ENCODE measurements at regions not wholly inside any gene's neighbourhood (a gene's known extent, or its start where the extent isn't known, plus 50 kb on each side); places are given as distances from the start of the nearest gene placed in this dataset.

DNA sequence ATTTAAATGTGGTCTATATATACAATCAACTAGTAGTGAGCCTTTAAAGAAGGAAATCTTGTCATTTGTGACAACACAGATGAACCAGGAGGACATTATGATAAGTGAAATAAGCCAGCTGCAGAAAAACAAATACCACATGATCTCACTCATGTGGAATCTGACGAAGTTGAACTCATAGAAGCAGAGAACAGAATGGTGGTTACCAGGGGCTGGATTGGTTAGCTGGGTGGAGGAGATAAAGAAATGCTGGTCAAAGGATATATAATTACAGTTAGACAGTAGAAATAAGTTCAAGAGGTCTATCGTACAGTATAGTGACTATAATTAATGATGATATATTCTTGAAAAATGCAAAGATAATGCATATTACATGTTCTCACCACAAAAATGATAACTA, 267.9 kb downstream of the FBXO15 start:
- TF ChIP-seq, protein P1, sequence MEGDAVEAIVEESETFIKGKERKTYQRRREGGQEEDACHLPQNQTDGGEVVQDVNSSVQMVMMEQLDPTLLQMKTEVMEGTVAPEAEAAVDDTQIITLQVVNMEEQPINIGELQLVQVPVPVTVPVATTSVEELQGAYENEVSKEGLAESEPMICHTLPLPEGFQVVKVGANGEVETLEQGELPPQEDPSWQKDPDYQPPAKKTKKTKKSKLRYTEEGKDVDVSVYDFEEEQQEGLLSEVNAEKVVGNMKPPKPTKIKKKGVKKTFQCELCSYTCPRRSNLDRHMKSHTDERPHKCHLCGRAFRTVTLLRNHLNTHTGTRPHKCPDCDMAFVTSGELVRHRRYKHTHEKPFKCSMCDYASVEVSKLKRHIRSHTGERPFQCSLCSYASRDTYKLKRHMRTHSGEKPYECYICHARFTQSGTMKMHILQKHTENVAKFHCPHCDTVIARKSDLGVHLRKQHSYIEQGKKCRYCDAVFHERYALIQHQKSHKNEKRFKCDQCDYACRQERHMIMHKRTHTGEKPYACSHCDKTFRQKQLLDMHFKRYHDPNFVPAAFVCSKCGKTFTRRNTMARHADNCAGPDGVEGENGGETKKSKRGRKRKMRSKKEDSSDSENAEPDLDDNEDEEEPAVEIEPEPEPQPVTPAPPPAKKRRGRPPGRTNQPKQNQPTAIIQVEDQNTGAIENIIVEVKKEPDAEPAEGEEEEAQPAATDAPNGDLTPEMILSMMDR (conservative IDR thresholded peaks at IDR 0.05), result no peak
- Histone ChIP-seq H3K79me2 (ENCODE audit: insufficient read depth, low read length) (no peaks in the 10 kb centered on the region), H3K79me1 (ENCODE audit: insufficient read depth, low read depth, low read length, poor library complexity, severe bottlenecking) (no peaks in the 10 kb centered on the region), H3K23ac (ENCODE audit: insufficient read length, low read depth, low read length) (no peak overlapping the region), H3K27me3 (ENCODE audit: insufficient read depth, low read length) (no peaks in the 10 kb centered on the region), H2BK15ac (ENCODE audit: low read depth, low read length) (no peak overlapping the region), H4K91ac (ENCODE audit: insufficient read length, low read depth, low read length) (no peak overlapping the region), H3K14ac (ENCODE audit: insufficient read depth, low read length) (no peak overlapping the region), H2BK120ac (ENCODE audit: low read depth, low read length, poor library complexity, severe bottlenecking) (no peak overlapping the region), H4K5ac (ENCODE audit: insufficient read length, low read depth, low read length) (no peak overlapping the region), H2BK5ac (ENCODE audit: insufficient read length, low read length) (no peak overlapping the region), H3K4ac (ENCODE audit: low read depth, low read length) (no peak overlapping the region), H2BK20ac (ENCODE audit: low read depth, low read length, poor library complexity, severe bottlenecking) (no peak overlapping the region), H2BK12ac (ENCODE audit: insufficient read length, low read depth, low read length) (no peak overlapping the region), H3K56ac (ENCODE audit: insufficient read length, low read depth, low read length) (no peak overlapping the region), H4K20me1 (ENCODE audit: control insufficient read depth, insufficient read depth, insufficient read length) (no peaks in the 10 kb centered on the region), H3K18ac (ENCODE audit: insufficient read length, low read depth, low read length) (no peak overlapping the region), H2AK5ac (ENCODE audit: insufficient read length, low read length) (no peak overlapping the region), H3K4me1 (ENCODE audit: insufficient read depth, low read length) (no peaks in the 10 kb centered on the region), H3K9ac (ENCODE audit: extremely low read depth, insufficient read length, low read length) (no peak overlapping the region), H4K8ac (replicated peaks; ENCODE audit: insufficient read length, low read depth, low read length) (no peak overlapping the region), H2AFZ (ENCODE audit: low read length) (no peak overlapping the region), H3K23me2 (ENCODE audit: insufficient read length, low read depth, low read length, poor library complexity, severe bottlenecking) (no peaks in the 10 kb centered on the region), H3K27ac (ENCODE audit: insufficient read length, low read depth, low read length) (no peak overlapping the region), H3K4me2 (ENCODE audit: insufficient read depth, insufficient read length, low read length) (no peak overlapping the region), H3K9me3 (ENCODE audit: control insufficient read depth, low read depth, low read length) (no peaks in the 10 kb centered on the region), H3T11ph (ENCODE audit: low read length) (no peak overlapping the region)
- no peak overlapping the region for H3K4me3 Mint-ChIP-seq
- 0 out of 7 replicates have a peak, but pooled peaks cover 0 to 2% (median 0%) of the 10 kb centered on the region in 3 experiments for H3K36me3 Mint-ChIP-seq (ENCODE audit: insufficient read depth in 1 of 3, low read depth in 3 of 3)
- no peak for DNase-seq
- H3K27me3 Mint-ChIP-seq (ENCODE audit: low read depth), result peaks cover 3% of the 10 kb centered on the region; the same call in 1 of the 2 replicates
- H3K4me1 Mint-ChIP-seq, result peaks cover 0 to 3% of the 10 kb centered on the region in 2 experiments; a peak in 1 of 4 replicates
- H3K9me3 Mint-ChIP-seq, result peaks cover 0 to 6% of the 10 kb centered on the region in 2 experiments; a peak in 1 of 5 replicates
- no peak overlapping the region for H3K27ac Mint-ChIP-seq
- WGBS (ENCODE audit: extremely low coverage, insufficient read length, low lambda C conversion rate), result no CpG with 5 or more reads among the region's 2 CpGs

All from H9 (cell line).